GM23338 (cell line): ENCODE measurements at regions not wholly inside any gene's neighbourhood (a gene's known extent, or its start where the extent isn't known, plus 50 kb on each side); places are given as distances from the start of the nearest gene placed in this dataset.

ENCODE experiments used
- ATAC-seq: fragments of 200-7000 bp; cut with Tn5 transposase; 3 replicates; pipeline ENCODE4 v1.9.1; 2020
- DNase-seq: peaks from one replicate; pipeline ENCODE4 v3.0.0-alpha.2; 2015; ENCODE audit warnings: low spot score
- H2AFZ ChIP-seq: fragments of 200-600 bp; sonication (generic); 2 replicates; pipeline ENCODE4 v1.8.0; 2016; ENCODE audit warnings: antibody characterized with exemption, mild to moderate bottlenecking, moderate library complexity
- H3F3A ChIP-seq: fragments of 200-600 bp; sonication (generic); replicated peaks from 2 replicates; pipeline ENCODE4 v1.8.0; 2017; ENCODE audit warnings: antibody characterized with exemption, mixed run types, low read depth
- H3K27ac ChIP-seq: fragments of 200-600 bp; sonication (generic); 2 replicates; pipeline ENCODE4 v1.6.1; 2016; ENCODE audit warnings: low read depth
- H3K27me3 ChIP-seq: fragments of 200-600 bp; sonication (generic); 2 replicates; pipeline ENCODE4 v1.8.0; 2016; ENCODE audit warnings: mild to moderate bottlenecking, mixed run types, moderate library complexity; ENCODE audit not compliant: insufficient read depth
- H3K36me3 ChIP-seq: fragments of 200-600 bp; sonication (generic); 2 replicates; pipeline ENCODE4 v1.8.0; 2016; ENCODE audit warnings: mild to moderate bottlenecking; ENCODE audit not compliant: insufficient read depth
- H3K4me1 ChIP-seq: fragments of 200-600 bp; sonication (generic); 2 replicates; pipeline ENCODE4 v1.8.0; 2016; ENCODE audit warnings: mild to moderate bottlenecking, moderate library complexity; ENCODE audit not compliant: insufficient read depth
- H3K4me2 ChIP-seq: fragments of 200-600 bp; sonication (generic); 2 replicates; pipeline ENCODE4 v1.7.1; 2017; ENCODE audit warnings: mixed run types
- H3K4me3 ChIP-seq: fragments of 200-600 bp; sonication (generic); 2 replicates; pipeline ENCODE4 v1.6.1; 2016; ENCODE audit warnings: mixed run types
- H3K79me2 ChIP-seq: fragments of 200-600 bp; sonication (generic); replicated peaks from 2 replicates; pipeline ENCODE4 v1.8.0; 2017; ENCODE audit warnings: mild to moderate bottlenecking; ENCODE audit not compliant: insufficient read depth
- H3K9me2 ChIP-seq: fragments of 200-600 bp; sonication (generic); 2 replicates; pipeline ENCODE4 v1.8.0; 2017; ENCODE audit not compliant: insufficient read depth
- H4K20me1 ChIP-seq: fragments of 200-600 bp; sonication (generic); replicated peaks from 2 replicates; pipeline ENCODE4 v1.8.0; 2017; ENCODE audit warnings: mild to moderate bottlenecking; ENCODE audit not compliant: insufficient read depth
- H3K27ac Mint-ChIP-seq: 2 replicates; pipeline ENCODE4 v1.8.0; 2020; ENCODE audit warnings: inconsistent platforms, mild to moderate bottlenecking, moderate library complexity, mixed read lengths
- H3K27me3 Mint-ChIP-seq: 3 replicates; pipeline ENCODE4 v1.8.0; 2022; ENCODE audit warnings: low read depth, mild to moderate bottlenecking, moderate library complexity, mixed read lengths, inconsistent platforms; ENCODE audit not compliant: insufficient read depth, poor library complexity
- H3K36me3 Mint-ChIP-seq: 3 replicates; pipeline ENCODE4 v1.8.0; 2021; ENCODE audit warnings: low read depth, mild to moderate bottlenecking, inconsistent platforms, moderate library complexity, mixed read lengths
- H3K4me1 Mint-ChIP-seq: 3 replicates; pipeline ENCODE4 v1.8.0; 2020; ENCODE audit warnings: mild to moderate bottlenecking, inconsistent platforms, mixed read lengths
- H3K4me3 Mint-ChIP-seq: 3 replicates; pipeline ENCODE4 v1.8.0; 2021; ENCODE audit warnings: moderate library complexity, mild to moderate bottlenecking, inconsistent platforms, mixed read lengths
- H3K9me3 Mint-ChIP-seq: 3 replicates; pipeline ENCODE4 v1.8.0; 2020; ENCODE audit warnings: moderate library complexity, mild to moderate bottlenecking, inconsistent platforms, mixed read lengths
- CREB1 ChIP-seq: fragments of 250-450 bp; sonication (Bioruptor Pico); IDR thresholded peaks from 2 replicates; pipeline ENCODE4 v1.5.0; 2020; ENCODE audit warnings: low read depth, mild to moderate bottlenecking, moderate library complexity
- CTCF ChIP-seq, 2 experiments: fragments of 200-600 bp in 1 of 2; sonication (generic) in 1 of 2; conservative IDR thresholded peaks; 2 replicates each; pipeline versions ENCODE4 v1.5.1 to v1.6.1; 2016 to 2017; ENCODE audit warnings: antibody characterized with exemption in 2 of 2, low read depth in 2 of 2, mild to moderate bottlenecking in 2 of 2, moderate library complexity in 1 of 2
- NANOG ChIP-seq: IDR thresholded peaks from 2 replicates; pipeline ENCODE4 v1.6.1; 2016; ENCODE audit warnings: antibody characterized with exemption, borderline replicate concordance
- POLR2AphosphoS5 ChIP-seq: IDR thresholded peaks from 2 replicates; pipeline ENCODE4 v1.6.1; 2016; ENCODE audit warnings: antibody characterized with exemption, low read depth
- STAT1 ChIP-seq: IDR thresholded peaks from one replicate; pipeline ENCODE4 v1.6.1; 2016; ENCODE audit warnings: antibody characterized with exemption; ENCODE audit not compliant: unreplicated experiment
- ZNF114 ChIP-seq: fragments of 250-450 bp; sonication (Bioruptor Pico); IDR thresholded peaks from 2 replicates; pipeline ENCODE4 v1.5.0; 2020; ENCODE audit warnings: mild to moderate bottlenecking, moderate library complexity
- ZNF331 ChIP-seq: fragments of 250-450 bp; sonication (Bioruptor Pico); IDR thresholded peaks from 2 replicates; pipeline ENCODE4 v1.5.0; 2020; ENCODE audit warnings: low read depth, mild to moderate bottlenecking, moderate library complexity
- TF ChIP-seq, protein P1 (sequence below): fragments of 250-450 bp; sonication (Bioruptor Pico); IDR thresholded peaks from 2 replicates; pipeline ENCODE4 v1.5.0; 2020; ENCODE audit warnings: mild to moderate bottlenecking, moderate library complexity

DNA sequence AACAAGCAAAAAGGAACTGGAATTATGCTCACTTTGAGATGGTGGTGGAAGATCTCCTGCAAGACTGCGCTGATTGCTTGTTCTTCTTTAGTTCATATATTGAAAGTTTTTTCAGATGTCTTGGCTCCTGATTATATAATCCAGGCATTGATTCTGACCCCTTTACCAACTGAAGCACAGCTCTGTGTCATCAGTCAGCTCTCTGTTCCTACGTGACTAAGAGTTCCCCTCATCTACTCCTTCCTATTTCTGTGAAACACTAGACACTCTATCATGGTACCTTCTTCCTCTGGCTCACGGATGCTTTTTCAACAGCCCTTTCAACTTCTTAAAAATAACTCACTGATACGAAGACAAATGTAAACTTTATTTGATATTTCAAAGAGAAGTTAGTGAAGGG lies 788.6 kb downstream of the SOCS6 start:
- Mint-ChIP-seq H3K27me3 (peaks cover 5% of the 10 kb centered on the region), H3K4me3 (no peak overlapping the region), H3K9me3 (peaks cover 85% of the 10 kb centered on the region), H3K36me3 (peaks cover 28% of the 10 kb centered on the region), H3K4me1 (no peaks in the 10 kb centered on the region), H3K27ac (no peak overlapping the region)
- H2AFZ ChIP-seq = no peak overlapping the region
- no peaks in the 10 kb centered on the region for H3K9me2 ChIP-seq
- DNase-seq (no peak), ATAC-seq (no peak)
- H3K4me2 ChIP-seq = no peak overlapping the region
- peaks cover 3% of the 10 kb centered on the region; the same call in 1 of the 2 replicates for H3K36me3 ChIP-seq
- H3K27ac ChIP-seq = no peak overlapping the region
- no peaks in the 10 kb centered on the region for H4K20me1 ChIP-seq
- TF ChIP-seq NANOG = no peak
- TF ChIP-seq POLR2AphosphoS5 = no peak
- TF ChIP-seq CREB1 (CRISPR knock-in tag) = no peak
- TF ChIP-seq STAT1 = no peak
- TF ChIP-seq ZNF331 (CRISPR knock-in tag) = no peak
- TF ChIP-seq CTCF (conservative IDR thresholded peaks at IDR 0.05; ENCODE audit: low read depth in 2 of 2) = no peak
- no peak for TF ChIP-seq ZNF114 (CRISPR knock-in tag)
- TF ChIP-seq, protein P1, sequence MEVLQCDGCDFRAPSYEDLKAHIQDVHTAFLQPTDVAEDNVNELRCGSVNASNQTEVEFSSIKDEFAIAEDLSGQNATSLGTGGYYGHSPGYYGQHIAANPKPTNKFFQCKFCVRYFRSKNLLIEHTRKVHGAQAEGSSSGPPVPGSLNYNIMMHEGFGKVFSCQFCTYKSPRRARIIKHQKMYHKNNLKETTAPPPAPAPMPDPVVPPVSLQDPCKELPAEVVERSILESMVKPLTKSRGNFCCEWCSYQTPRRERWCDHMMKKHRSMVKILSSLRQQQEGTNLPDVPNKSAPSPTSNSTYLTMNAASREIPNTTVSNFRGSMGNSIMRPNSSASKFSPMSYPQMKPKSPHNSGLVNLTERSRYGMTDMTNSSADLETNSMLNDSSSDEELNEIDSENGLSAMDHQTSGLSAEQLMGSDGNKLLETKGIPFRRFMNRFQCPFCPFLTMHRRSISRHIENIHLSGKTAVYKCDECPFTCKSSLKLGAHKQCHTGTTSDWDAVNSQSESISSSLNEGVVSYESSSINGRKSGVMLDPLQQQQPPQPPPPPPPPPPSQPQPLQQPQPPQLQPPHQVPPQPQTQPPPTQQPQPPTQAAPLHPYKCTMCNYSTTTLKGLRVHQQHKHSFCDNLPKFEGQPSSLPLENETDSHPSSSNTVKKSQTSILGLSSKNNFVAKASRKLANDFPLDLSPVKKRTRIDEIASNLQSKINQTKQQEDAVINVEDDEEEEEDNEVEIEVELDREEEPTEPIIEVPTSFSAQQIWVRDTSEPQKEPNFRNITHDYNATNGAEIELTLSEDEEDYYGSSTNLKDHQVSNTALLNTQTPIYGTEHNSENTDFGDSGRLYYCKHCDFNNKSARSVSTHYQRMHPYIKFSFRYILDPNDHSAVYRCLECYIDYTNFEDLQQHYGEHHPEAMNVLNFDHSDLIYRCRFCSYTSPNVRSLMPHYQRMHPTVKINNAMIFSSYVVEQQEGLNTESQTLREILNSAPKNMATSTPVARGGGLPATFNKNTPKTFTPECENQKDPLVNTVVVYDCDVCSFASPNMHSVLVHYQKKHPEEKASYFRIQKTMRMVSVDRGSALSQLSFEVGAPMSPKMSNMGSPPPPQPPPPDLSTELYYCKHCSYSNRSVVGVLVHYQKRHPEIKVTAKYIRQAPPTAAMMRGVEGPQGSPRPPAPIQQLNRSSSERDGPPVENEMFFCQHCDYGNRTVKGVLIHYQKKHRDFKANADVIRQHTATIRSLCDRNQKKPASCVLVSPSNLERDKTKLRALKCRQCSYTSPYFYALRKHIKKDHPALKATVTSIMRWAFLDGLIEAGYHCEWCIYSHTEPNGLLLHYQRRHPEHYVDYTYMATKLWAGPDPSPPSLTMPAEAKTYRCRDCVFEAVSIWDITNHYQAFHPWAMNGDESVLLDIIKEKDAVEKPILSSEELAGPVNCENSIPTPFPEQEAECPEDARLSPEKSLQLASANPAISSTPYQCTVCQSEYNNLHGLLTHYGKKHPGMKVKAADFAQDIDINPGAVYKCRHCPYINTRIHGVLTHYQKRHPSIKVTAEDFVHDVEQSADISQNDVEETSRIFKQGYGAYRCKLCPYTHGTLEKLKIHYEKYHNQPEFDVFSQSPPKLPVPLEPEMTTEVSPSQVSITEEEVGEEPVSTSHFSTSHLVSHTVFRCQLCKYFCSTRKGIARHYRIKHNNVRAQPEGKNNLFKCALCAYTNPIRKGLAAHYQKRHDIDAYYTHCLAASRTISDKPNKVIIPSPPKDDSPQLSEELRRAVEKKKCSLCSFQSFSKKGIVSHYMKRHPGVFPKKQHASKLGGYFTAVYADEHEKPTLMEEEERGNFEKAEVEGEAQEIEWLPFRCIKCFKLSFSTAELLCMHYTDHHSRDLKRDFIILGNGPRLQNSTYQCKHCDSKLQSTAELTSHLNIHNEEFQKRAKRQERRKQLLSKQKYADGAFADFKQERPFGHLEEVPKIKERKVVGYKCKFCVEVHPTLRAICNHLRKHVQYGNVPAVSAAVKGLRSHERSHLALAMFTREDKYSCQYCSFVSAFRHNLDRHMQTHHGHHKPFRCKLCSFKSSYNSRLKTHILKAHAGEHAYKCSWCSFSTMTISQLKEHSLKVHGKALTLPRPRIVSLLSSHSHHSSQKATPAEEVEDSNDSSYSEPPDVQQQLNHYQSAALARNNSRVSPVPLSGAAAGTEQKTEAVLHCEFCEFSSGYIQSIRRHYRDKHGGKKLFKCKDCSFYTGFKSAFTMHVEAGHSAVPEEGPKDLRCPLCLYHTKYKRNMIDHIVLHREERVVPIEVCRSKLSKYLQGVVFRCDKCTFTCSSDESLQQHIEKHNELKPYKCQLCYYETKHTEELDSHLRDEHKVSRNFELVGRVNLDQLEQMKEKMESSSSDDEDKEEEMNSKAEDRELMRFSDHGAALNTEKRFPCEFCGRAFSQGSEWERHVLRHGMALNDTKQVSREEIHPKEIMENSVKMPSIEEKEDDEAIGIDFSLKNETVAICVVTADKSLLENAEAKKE = no peak
- H3K79me2 ChIP-seq = no peaks in the 10 kb centered on the region
- no peak overlapping the region for H3K4me3 ChIP-seq
- H3K4me1 ChIP-seq = no peaks in the 10 kb centered on the region
- H3K27me3 ChIP-seq = no peaks in the 10 kb centered on the region
- no peaks in the 10 kb centered on the region for H3F3A ChIP-seq
